HG02973 (cell line): ENCODE measurements at regions not wholly inside any gene's neighbourhood (a gene's known extent, or its start where the extent isn't known, plus 50 kb on each side); places are given as distances from the start of the nearest gene placed in this dataset.

ENCODE experiments used
- ATAC-seq: cut with Tn5 transposase; IDR thresholded peaks from one replicate; pipeline ENCODE4 v1.9.1; 2021; ENCODE audit warnings: moderate library complexity; ENCODE audit not compliant: unreplicated experiment

DNA sequence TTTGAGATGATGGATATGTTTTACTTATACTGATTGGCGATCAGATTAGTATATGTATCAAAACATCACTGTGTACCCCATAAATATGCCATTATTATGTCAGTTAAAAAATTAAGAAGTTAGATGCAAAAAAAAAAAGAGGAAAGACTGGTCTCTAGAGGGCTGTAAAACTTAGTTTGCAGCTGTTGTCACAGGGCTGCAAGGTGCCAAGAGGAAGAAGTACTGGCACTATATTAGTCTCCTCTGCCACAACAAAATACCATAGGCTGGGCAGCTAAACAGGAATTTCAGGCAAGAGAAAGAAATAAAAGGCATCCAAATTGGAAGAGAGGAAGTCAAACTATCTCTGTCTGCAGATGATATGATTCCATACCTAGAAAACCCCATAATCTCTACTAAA lies 177.8 kb upstream of the PLPP4 start:
- ATAC-seq, result no peak

DNA sequence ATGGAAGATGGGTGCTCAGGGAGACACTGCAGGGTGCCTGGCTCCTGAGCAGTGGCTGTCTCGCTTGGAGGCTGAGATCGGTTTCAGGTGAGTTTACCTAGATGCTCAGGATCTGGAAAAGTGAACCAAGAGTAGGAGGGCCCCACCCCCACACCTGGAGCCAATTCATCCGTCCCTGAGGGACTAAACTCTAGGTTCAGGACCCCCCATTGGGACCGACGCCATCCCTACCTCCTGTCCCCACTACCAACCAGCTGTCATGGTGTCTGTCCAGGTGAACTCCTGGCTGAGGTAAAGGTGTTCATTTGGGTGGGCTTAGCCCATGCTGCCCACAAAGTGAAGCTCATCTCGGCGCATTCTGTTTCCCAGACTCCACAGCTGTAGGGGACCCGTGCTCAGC lies 174.6 kb upstream of the PLPP4 start:
- no peak for ATAC-seq

DNA sequence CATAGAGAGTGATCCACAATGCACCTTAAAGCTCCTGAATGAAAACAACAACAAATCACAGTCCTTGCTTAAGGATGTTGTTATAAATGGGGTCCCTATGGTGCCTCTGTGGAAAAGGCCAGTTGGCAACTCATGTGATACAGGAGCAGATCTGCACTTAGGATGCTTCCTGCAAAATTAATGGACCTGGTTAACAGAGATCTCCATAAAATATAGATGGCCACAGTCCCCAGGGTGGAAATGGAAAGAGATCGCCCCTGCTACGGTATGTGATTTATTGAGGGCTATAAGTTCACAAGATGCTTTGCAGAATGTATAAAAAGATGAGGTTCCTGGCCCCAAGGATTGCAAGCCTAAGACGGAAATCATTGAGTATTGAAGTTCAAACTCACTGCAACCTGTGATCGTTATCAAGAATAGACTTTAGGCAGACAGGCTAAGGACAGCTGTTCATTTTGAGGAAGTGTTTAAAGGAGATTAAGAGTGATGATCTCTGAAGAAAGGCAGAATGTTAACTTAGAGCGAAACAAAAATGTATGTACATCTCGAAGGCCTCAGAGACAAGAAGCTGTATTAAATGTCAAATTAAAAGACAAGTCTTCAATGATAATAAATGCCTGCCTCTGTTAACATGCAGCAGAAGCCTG lies 174.1 kb upstream of the PLPP4 start:
- no peak for ATAC-seq

DNA sequence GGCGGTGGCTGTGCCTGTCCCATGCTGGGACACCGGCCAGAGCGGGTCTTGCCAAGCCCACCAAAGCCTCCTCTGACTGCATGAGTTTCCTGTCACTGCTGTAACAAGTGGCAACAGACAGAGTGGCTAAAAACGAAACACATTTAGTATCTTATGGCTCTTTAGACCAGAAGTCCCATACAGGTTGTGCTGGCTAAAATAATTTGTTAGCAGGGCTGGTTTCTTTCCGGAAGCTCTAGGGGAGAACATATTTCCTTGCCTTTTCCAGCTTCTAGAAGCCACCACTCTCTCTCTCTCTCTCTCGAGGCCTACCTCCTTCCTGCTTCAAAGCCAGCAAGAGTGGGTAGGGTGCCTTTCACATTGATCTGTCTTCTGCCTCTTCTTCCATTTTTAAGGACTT lies 171.6 kb upstream of the PLPP4 start:
- no peak for ATAC-seq

DNA sequence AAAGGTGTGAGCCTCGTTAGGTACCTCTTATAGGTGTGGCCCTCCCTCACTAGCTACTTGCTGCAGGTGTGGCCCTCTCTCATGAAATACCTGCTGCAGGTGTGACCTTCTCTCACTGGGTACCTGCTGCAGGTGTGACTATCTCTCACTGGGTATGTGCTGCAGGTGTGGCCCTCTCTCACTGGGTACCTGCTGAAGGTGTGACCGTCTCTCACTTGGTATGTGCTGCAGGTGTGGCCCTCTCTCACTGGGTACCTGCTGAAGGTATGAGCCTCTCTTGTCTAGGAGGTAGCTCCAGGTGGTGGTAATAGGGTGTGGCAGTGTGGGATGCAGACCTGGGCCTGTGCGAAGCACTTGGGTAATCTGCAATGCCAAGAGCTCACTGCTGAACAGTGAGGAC lies 170.7 kb upstream of the PLPP4 start:
- ATAC-seq, result no peak

DNA sequence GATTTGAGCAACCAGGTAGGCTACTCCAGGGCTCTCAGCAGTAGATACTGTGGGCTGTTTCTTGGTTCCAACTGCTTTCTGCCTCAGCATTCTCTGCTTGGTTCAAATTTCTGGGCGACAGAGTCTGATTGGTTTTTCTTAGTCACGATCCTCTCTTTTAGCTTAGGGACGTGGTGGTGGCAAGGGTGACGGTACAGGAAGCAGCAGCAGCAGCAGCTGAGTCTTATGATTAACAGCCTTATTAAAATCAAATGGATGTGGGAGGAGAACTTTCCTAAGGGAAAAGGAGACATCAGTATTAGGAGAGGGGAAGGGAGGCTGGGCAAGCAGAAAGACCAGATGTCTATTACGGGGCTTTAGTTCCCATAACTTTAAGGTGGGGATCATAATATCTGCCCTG lies 156.5 kb upstream of the PLPP4 start:
- ATAC-seq, result no peak

DNA sequence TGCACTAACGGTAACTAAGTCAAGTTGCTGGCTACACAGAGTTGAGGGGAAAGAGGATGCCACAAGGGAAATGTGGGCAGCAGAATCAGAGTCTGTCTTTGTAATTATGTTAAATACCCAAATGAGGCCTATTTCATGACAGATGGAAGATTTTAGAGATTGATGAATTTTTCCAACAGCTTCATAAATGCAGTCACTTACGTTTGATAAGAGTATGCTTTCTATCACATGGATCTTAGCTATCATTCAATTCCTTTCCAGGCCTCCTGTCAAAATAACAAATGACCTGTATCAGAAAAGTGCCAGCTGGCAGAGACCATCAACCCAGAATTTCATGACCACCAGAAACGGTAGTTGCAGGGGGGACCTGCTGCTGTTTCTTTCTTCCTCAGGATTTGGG lies 148.4 kb upstream of the PLPP4 start:
- ATAC-seq, result no peak

DNA sequence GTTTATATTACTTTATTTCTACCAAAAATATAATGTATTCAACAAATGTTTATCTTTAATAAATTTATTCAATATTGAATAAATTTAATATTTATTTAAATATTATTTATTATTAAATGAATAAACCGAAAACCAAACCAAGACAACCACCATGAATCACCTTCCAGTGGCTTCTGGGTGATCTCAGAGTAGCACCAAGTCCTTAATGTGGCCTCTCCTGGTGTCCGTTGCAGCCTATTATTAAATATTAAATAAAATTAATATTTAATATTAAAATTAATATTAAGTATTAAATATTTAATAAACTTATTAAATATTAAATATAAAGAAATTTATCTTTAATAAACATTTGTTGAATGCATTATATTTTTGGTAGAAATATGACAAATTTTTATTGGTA lies 143.3 kb upstream of the PLPP4 start:
- no peak for ATAC-seq

DNA sequence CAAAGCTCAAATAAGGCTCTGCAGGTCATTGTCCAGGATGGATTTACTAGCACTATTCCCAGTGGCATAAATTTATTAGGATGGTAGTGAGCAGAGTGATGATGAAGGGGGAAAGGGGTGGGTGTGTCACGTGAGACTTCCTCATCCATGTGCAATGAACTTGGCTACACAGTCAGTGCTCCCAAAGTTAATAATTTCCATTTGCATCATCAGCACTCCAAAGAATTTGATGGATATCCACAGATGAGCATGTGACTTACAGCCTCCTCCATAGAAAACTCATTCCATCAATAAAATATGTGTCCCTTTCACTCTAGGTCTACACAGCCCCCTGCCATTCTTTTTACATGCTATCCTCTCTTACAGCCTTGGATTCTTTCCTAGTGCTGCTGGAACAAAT lies 142.6 kb upstream of the PLPP4 start:
- ATAC-seq, result no peak

DNA sequence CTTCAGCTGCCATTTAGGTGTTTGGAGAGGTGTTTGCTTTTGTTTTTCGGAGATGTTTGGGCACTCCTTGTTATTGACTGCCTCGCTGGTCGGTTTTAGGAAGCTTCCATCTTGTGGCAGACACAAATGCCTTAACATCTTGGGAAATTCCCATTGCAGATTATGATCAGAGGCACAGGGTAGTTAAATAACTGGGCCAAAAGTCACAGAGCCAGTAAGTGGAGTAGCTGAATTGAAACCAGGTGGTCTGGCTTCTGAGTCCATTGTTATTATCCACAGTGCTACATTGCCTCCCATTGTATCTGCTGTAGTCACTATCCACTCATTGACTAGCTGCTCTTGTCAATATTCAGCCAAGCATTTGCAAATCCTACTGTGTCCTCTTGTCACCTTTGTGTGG lies 138.2 kb upstream of the PLPP4 start:
- ATAC-seq, result no peak

DNA sequence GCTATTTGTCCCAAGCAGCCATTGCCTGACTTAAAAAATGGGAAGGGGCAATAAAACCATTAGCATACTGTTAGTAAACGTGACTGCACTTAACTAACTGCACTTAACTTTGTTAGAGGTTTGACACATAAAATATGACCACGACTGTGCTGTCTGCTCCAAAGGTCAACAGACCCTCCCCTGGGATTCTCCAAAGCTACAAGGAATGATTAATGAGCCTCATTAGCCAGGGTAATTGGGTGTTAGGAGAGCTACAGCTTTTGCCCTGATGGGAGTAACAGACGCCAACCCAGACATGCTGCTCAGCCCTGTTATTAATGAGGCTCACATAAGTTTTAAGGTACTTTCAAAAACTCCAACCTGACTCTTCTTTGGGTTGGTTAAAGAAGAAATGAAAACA lies 129.4 kb upstream of the PLPP4 start:
- ATAC-seq, result no peak

DNA sequence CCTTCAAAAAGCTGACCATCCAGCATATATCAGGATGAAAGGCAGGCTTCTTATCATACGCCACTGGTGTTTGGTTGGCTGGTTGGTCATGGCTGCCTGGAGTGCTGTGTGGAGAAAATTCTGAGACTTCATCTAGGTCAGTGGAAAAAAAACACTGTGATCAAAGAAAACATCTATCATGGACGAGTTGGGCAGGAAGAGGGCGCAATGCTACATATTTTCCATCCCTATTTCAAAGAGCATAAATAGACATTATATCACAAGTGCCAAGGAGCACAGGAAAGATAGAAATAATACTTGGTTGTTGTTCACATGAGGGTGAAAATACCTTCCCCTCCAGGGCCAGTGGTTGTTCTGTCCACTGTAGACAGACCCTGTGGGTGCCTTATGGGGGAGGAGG lies 128.4 kb upstream of the PLPP4 start:
- ATAC-seq, result no peak

DNA sequence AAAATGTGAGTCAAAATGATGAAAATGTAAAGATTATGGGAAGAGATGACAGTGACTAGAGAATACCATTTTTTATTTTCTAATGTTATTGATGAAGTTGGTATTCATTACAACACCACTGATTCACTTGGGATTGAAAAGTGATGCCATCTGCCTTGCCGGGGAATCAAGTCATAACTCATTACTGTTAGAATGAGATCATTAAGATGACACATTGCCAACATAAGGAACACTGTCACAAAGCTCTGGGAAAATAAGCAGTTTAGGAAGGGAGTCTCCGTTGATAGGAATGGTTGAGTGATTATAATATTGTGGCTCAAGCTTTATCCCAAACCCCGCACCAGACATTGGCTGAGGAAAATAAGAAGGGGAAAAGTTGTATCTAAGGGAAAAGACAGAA lies 121.5 kb upstream of the PLPP4 start:
- no peak for ATAC-seq

DNA sequence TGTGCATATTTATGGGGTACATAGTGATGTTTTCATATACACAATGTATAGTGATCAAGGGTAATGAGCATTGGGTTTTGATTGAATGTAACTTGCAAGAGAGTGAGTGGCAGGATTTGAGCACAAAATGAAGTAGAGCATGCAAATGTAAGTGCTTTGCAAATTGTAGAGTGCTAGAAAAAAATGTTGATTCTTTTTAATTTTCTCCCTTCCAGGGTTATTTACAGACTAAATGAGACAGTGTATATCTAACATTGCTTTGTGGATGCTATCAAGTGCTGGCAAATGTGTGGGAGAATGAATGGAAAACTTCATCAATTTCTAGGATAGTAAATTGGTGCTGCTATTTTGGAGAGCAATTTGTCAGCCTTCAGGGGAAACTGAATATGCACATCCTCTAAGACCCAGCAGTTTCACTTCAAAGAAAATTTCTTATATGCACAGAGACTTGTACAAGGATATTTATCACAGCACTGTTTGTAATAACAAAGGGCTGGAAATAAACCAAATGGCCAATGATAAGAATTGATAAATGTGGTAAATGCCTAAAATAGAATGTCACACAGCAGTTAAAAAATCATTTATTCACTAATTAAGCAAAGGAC lies 120.6 kb upstream of the PLPP4 start:
- no peak for ATAC-seq

DNA sequence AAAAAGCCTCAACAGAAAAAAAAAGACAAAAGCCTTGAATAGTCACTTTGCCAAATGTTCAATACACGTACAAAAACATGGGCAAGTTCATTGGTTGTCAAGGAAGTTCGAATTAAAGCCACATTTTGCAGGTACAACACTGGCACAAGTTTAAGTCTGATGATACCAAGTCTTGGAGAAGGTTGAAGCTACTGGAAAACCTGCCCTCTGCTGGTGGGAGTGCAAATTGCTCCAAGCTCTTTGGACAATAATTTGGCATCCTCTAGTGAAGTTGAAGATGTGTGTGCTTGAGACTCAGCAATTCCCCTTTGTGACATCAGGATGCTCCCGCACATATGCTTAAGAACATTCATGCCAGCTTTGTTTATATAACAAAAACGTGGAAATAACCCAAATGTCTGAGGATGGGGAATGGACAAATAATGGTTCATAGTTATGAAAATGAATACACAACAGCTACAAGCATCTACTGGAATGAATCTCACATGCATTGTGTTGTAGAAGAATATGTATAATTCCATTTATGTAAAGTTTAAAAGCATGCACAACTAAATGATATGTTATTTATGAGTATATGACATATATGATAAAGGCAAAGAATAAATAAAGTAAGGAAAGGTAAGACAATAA lies 120.0 kb upstream of the PLPP4 start:
- ATAC-seq, result no peak

DNA sequence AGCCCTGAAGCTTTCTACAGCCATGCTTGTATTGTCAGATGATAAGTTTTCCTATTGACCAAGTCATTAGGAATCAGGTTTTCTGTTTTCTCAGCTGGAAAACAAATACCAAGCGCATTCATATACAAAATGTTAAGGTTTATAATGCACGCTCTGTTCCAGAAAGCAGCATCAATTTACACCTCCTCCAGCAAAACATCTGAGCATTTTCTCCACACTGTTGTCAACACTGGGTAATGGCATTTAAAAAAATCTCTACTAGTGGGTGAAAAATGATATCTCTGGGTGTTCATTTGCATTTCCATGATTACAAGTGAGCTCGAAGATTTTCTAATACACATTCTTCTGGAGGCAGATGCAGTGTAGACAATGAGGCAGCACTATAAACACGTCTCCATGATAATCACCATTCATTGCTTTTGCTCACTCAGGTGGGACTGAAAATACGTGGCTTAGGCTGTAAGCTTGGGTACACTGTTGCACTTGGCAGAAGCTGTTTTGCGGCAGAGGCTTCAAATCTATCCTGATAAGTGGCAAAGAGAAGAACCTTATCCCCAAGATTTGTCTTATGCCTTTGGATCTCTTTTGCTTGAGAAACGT lies 114.8 kb upstream of the PLPP4 start:
- no peak for ATAC-seq

DNA sequence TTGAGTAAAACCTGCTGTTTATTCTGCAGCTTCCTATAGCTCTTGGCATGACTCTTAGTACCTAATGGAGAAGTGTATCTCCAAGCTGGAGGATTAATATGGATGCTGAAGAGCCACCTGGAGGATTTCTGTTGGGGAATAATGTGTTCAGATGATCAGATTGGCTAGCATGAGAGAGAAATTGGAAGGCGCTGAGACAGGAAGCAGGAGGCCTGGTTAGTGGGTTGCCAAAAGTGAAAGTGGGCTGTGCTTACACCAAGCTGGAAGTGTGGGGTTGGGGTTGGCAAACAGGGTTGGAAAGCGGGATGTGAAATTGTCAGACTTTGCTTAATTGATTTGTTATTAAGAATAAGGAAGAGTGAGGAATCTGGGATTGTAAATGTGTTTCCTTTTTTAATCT lies 111.8 kb upstream of the PLPP4 start:
- no peak for ATAC-seq

DNA sequence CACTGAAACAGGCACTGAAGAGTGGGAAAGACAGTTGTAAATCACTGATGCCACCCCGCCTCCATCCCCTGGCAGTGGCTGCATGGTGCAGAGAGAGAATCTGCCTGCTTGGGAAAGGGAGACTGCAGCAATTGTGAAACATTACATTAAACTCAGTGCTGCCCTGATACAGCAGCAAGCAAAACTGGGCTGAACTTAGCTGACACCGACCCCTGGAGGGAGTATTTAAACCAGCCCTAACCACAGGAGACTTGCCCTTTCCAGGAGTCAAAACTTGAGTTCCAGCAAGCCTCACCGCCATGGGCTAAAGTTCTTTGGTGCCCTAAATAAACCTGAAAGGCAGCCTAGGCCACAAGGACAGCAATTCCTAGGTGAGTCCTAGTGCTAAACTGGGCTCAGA lies 109.4 kb upstream of the PLPP4 start:
- no peak for ATAC-seq

DNA sequence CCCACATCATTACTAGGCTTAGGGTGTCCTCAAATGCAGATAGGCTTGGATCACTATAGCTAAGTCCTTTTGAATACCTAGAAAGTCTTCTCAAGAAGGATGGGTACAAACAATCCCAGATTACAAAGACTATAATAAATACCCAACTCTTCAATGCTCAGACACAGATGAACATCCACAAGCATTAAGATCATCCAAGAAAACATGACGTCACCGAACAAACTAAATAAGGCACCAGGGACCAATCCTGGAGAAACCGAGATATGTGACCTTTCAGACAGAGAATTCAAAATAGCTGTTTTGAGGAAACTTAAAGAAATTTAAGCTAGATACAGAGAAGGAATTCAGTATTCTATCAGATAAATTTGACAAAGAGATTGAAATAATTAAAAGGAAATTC lies 108.0 kb upstream of the PLPP4 start:
- no peak for ATAC-seq

DNA sequence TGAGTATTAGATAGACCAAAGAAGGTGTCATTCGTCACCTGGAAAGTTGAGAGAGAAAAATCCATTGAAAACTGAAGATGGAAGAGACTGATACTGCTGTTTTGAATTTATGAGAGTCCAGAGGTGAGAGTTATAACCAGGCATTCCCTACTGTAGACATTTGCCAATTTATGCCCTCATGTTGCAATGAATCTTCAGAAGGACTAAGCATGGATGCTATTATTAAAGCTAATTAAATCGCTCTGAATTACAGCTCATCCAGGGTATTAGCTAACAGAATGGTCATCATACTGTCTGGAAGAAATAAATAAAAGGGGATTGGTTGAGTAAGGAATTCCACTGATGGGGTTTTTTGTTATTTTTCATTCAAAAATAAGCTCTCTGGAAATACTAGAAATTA lies 101.6 kb upstream of the PLPP4 start:
- no peak for ATAC-seq

DNA sequence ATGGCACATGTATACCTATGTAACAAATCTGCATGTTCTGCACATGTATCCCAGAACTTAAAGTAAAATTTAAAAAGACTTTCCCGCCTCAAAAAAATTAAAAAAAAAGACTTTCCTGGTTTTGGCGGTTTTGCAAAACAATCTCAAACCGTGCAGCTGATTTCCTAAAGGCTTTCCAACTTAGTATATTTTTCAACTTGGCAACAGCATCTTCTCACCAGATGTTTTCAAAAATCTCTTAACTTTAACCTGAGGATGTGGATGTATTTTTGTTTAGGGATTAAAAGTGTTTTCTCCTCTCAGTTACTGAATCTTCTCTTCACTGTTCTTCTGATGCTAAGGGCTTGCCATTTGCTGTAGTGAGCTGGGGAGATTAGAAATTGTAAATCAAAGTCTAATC lies 96.5 kb upstream of the PLPP4 start:
- ATAC-seq, result no peak

DNA sequence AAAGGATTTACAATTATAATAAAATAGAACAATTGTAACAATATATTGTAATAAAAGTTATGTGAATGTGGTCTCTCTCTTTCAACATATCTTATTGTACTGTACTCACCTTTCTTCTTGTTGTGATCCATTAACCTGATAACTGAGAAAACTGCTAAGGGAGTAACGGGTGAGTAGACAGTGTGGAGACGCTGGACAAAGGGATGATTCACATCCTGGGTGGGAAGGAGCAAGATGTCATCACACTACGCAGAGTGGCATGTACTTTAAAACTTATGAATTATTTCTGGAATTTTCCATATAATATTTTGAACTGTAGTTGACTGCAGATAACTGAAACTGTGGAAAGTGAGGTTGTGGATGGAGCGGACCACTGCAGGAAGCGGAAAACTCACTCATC lies 91.2 kb upstream of the PLPP4 start:
- ATAC-seq, result no peak
